Activated CD4-positive, alpha-beta T cell treated with anti-CD3 and anti-CD28 coated beads, Interleukin-2, amount 50 U/mL, for 16 hours (primary cell): ENCODE measurements at regions not wholly inside any gene's neighbourhood (a gene's known extent, or its start where the extent isn't known, plus 50 kb on each side); places are given as distances from the start of the nearest gene placed in this dataset.
A peak's percentile ranks its signal among the peaks of the same experiment; 100 is the strongest.
"Not testable (repeated sequence)": the region's sequence is repeated elsewhere in the genome, so short reads cannot be mapped to it uniquely, and the experiment has no call there.

Experiments used
- DNase-seq: peaks from one replicate; pipeline ENCODE4 v3.0.0-alpha.2; 2020

- DNase-seq, result no peak
Observed at GRCh38 chr7:4438723-4439245, 243.3 kb upstream of the FOXK1 start.

DNA sequence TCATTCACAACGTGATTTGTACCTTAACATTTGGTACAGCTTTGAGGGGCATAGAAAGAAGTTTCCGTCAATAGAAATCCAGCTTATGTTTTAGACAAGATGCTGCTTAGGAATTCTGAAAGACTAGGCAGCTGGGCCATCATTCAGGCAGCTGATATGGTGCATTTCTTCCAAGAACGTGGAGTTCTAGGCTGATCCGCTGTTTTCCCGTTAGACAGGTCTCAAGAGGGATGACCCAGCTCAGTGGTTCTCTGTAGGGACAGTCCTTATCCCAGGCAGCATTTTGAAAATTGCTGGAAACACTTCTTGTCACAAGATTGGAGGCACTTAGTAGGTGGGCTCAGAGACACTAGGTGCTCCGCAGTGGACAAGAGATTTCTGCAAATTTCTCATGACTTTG, 242.7 kb upstream of the FOXK1 start:
- DNase-seq, result no peak

GRCh38 chr7:4444106-4444505, 238.0 kb upstream of the FOXK1 start:
- DNase-seq, result no peak

- no peak for DNase-seq
Observed at GRCh38 chr7:4445777-4446176, 236.3 kb upstream of the FOXK1 start.

DNA sequence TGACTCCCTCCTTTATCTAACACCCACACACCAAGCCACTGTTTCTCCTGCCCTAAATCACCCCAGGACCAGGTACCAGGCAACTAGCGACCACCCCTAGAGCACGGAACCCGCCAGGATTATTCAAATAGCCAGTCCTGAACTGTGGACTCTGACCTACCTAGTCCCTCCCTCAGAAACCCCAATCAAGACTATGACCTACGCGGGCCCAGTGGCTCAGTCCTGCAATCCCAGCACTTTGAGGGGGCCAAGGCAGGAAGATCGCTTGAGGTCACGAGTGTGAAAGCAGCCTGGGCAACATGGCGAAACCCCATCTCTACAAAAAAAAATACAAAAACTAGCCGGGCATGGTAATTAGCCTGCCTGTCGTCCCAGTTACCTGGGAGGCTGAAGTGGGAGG, 232.8 kb upstream of the FOXK1 start:
- no peak for DNase-seq

- DNase-seq, result no peak
Observed at GRCh38 chr7:4450483-4450882, 231.6 kb upstream of the FOXK1 start.

- DNase-seq, result no peak
Observed at GRCh38 chr7:4460597-4460996, 221.5 kb upstream of the FOXK1 start.

- DNase-seq, result no peak
Observed at GRCh38 chr7:4461531-4461930, 220.6 kb upstream of the FOXK1 start.

- DNase-seq, result no peak
Observed at GRCh38 chr7:4468320-4469102, 213.6 kb upstream of the FOXK1 start.

- no peak for DNase-seq
Observed at GRCh38 chr7:4470246-4470645, 211.8 kb upstream of the FOXK1 start.

DNA sequence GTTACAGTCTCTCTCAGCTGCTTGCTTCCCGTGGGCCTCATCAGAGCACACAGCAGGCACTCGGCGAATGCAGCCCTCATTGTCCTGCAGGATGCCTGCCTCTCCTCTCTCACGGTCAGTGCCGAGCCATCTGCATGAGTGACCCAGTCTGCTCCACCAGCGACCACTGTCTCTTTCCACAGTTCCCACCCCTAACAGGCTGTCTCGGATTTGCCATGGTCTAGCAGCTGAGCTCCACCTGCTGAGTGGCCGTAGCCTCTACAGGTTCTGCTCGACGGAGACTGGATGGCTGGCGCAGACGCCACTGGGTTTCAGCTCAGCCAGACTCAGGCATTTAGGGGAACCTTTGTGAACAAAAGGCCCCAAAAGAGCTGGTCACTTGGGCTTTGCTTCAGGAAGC, 209.4 kb upstream of the FOXK1 start:
- no peak for DNase-seq

- peak; percentile 41 for DNase-seq
Observed at GRCh38 chr7:4479367-4480039, 202.6 kb upstream of the FOXK1 start.

DNA sequence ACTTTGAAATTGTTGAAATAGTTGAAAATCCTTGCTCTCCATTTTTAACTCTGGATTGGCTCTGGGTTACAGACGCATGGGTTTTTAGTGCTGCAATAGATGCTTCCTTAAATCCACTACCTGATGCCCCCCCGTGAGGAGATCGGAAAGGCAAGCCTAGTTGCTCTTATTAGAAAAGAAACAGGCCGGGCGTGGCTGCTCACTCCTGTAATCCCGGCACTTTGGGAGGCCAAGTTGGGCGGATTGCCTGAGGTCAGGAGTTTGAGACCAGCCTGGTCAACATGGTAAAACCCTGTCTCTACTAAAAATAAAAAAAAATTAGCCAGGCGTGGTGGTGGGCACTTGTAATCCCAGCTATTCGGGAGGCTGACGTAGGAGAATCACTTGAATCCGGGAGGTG, 202.0 kb upstream of the FOXK1 start:
- not testable (repeated sequence) for DNase-seq

DNA sequence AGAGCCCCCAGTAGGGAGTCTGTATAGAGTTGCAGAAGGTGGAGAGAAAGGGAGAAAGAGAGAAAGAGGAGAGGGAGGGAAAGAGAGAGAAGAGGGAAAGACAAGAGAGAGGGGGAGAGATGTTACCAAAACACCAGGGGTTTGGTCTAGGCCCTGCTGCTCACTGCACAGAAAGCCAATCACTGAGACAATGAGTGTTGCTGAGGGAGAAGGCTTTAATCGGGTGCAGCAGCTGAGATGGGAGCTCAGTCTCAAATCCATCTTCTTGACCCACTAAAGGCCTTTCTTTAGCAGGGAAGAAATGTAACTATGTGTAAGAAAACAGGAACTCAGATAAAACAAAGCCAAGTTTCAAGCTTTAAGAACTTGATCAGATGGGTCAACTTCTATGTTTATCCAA, 198.2 kb upstream of the FOXK1 start:
- DNase-seq, result no peak

DNA sequence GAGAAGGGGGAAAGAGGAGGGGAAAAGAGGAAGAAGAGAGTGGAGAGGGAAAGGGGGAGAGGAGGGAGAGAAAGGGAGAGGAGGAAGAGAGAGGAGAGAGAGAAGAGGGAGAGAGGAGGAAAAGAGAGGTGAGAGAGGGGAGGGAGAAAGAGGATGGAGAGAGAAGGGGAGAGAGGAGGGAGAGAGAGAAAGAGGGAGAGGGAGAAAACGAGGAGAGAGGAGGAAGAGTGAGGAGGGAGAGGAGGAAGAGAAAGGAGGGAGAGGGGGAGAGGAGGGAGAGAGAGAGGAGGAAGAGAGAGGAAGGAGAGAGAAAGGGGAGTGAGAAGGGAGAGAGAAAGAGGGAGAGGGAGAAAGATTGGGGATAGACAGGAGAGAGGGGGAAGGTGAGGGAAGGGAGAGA, 197.6 kb upstream of the FOXK1 start:
- no peak for DNase-seq

DNA sequence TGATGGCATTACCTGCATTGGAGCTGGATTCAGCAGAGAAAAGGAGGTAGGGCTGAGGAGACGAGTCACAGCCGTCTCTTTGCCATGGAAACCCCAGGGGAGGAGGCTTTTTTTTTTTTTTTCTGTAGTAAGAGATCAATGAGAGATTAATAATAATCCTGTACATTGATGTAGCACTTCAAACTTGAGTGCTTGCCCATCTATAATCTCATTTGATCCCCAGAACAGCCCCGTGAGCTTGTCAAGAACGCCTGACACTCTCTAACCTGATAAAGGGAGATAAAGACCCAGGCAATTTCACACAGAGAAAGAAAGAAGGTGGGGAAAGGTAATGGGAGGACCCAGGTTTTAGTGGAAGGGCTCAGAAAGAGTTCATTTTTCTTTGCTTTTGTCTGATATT, 195.2 kb upstream of the FOXK1 start:
- no peak for DNase-seq

GRCh38 chr7:4496911-4497310, 185.2 kb upstream of the FOXK1 start:
- DNase-seq, result not testable (repeated sequence)

DNA sequence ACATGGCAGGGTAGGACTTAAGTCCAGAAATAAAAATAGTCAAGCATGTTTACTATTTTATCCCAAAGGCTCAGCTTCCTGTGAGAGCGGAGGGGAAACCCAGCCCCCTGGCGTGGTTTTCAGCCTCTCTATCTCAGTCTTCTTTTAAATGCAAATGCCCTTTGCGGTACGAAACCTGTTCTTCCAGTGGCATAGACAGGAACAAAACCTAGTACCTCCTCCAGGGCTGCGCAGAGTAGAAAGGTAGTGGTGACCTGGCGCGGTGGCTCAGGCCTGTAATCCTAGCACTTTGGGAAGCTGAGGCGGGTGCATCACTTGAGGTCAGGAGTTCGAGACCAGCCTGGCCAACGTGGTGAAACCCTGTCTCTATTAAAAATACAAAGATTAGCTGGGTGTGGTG, 181.3 kb upstream of the FOXK1 start:
- DNase-seq, result no peak

DNA sequence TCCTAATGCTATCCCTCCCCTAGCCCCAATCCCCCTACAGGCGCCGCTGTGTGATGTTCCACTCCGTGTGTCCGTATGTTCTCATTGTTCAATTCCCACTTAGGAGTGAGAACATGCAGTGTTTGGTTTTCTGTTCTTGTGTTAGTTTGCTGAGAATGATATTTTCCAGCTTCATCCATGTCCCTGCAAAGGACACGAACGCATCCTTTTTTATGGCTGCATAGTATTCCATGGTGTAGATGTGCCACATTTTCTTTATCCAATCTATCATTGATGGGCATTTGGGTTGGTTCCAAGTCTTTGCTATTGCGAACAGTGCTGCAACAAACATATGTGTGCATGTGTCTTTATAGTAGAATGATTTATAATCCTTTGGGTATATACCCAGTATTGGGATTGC, 174.2 kb upstream of the FOXK1 start:
- DNase-seq, result not testable (repeated sequence)

DNA sequence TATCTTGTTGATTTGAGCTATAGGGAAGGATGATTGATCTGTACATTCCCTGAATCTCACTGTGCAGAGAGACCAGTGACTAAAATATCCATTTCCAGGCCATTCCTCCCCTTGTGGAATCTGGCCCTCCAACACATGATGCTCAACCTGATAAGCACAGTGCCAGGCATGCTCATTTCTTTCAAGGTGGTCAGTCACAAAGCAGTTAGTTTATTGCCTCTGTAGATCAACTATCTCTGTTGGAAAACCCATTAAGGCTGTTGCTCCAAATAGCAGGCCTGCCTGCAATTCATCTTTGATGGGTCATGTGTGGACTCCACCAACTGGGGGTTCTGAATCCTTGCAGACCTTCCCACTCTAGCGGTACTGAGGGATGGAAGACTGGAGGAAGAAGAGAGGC, 168.6 kb upstream of the FOXK1 start:
- DNase-seq, result no peak

GRCh38 chr7:4519819-4520520, 162.1 kb upstream of the FOXK1 start:
- no peak for DNase-seq

- DNase-seq, result no peak
Observed at GRCh38 chr7:4523219-4523618, 158.9 kb upstream of the FOXK1 start.

- no peak for DNase-seq
Observed at GRCh38 chr7:4523873-4524272, 158.2 kb upstream of the FOXK1 start.

DNA sequence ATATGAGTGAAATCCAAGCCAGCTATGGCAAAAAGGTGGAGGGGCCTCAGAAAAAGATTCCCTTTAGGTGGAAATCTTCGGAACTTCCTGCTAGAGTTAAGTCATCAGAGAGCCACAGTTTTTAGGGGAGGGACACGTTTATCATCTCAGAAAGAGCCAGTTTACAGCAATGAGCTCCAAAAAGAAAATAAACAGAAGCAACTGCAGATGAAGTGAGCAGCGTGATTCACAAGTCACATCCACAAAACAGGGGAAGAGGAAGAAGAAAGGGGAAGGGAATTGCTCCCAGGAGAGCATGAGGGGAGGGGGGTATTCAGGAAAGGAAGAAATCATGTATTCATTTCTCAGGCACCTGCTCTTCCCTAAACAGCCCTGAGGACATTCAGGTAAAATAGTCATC, 156.2 kb upstream of the FOXK1 start:
- DNase-seq, result no peak
